Panc1 (cell line): ENCODE measurements at regions not wholly inside any gene's neighbourhood (a gene's known extent, or its start where the extent isn't known, plus 50 kb on each side); places are given as distances from the start of the nearest gene placed in this dataset.

Source experiments
- ATAC-seq: fragments of 200-7000 bp; cut with Tn5 transposase; 2 replicates; pipeline ENCODE4 v1.9.1; 2020; ENCODE audit warnings: mild to moderate bottlenecking, moderate library complexity
- BruUV-seq: library from RNA; stranded (reverse); fragments of 400-500 nt; replicated peaks from 2 replicates; lab custom pipeline; 2021; lab: Mats Ljungman, UMichigan
- CTCF ChIA-PET: fragments of 300-600 bp; sonication (Branson Sonifier 250); formaldehyde crosslinking; loops from one replicate; lab custom pipeline; 2022; ENCODE audit warnings: antibody characterized with exemption; lab: Charles Lee
- POLR2A ChIA-PET: fragments of 300-600 bp; sonication (Branson Sonifier 250); formaldehyde crosslinking; loops from one replicate; lab custom pipeline; 2022; ENCODE audit warnings: antibody characterized with exemption; lab: Charles Lee
- DNase-seq: peaks from one replicate; pipeline ENCODE4 v3.0.0-alpha.2; 2010; ENCODE audit warnings: low read depth, low spot score
- H3K27ac ChIP-seq: 2 replicates; pipeline ENCODE4 v1.5.1; 2011; ENCODE audit warnings: mild to moderate bottlenecking, low read length, inconsistent platforms
- H3K27me3 ChIP-seq: fragments of 200-500 bp; sonication (Bioruptor generic); 2 replicates; pipeline ENCODE4 v1.6.0; 2014; ENCODE audit warnings: low read length, inconsistent platforms; ENCODE audit not compliant: control insufficient read depth, insufficient read depth
- H3K36me3 ChIP-seq: fragments of 200-500 bp; sonication (Bioruptor generic); 2 replicates; pipeline ENCODE4 v1.5.1; 2014; ENCODE audit warnings: inconsistent platforms, mild to moderate bottlenecking, low read length, moderate library complexity; ENCODE audit not compliant: control insufficient read depth, insufficient read depth
- H3K4me1 ChIP-seq: 2 replicates; pipeline ENCODE4 v1.5.1; 2011; ENCODE audit warnings: inconsistent platforms, mild to moderate bottlenecking, low read length, moderate library complexity; ENCODE audit not compliant: control insufficient read depth, insufficient read depth
- H3K4me3 ChIP-seq, 2 experiments: 2 replicates each; pipeline ENCODE4 v1.5.1; 2011 to 2012; ENCODE audit warnings: low read depth in 2 of 2, low read length in 2 of 2, mild to moderate bottlenecking in 2 of 2, inconsistent platforms in 1 of 2, moderate library complexity in 1 of 2
- H3K9me3 ChIP-seq: fragments of 200-500 bp; sonication (Bioruptor generic); 2 replicates; pipeline ENCODE4 v1.5.1; 2014; ENCODE audit warnings: low read depth, mild to moderate bottlenecking, inconsistent platforms, low read length, moderate library complexity; ENCODE audit not compliant: control insufficient read depth, insufficient read depth
- CTCF ChIP-seq: fragments of 450-650 bp; IDR thresholded peaks from 2 replicates; pipeline ENCODE4 v1.5.1; 2017; ENCODE audit warnings: mild to moderate bottlenecking
- POLR2AphosphoS5 ChIP-seq: IDR thresholded peaks from 2 replicates; pipeline ENCODE4 v1.6.1; 2012; ENCODE audit warnings: mild to moderate bottlenecking, low read depth, low read length, moderate library complexity
- REST ChIP-seq, 2 experiments: IDR thresholded peaks; 2 replicates each; pipeline ENCODE4 v1.6.1; 2011 to 2012; ENCODE audit warnings: low read depth in 2 of 2, control low read depth in 1 of 2, low read length in 1 of 2, mild to moderate bottlenecking in 1 of 2, moderate library complexity in 1 of 2; ENCODE audit not compliant: insufficient read depth in 1 of 2
- SIN3A ChIP-seq: IDR thresholded peaks from 2 replicates; pipeline ENCODE4 v1.6.1; 2012; ENCODE audit warnings: low read depth, mild to moderate bottlenecking, low read length, moderate library complexity, borderline replicate concordance; ENCODE audit not compliant: insufficient read depth
- TCF7L2 ChIP-seq: IDR thresholded peaks from 2 replicates; pipeline ENCODE4 v1.6.1; 2011; ENCODE audit warnings: mild to moderate bottlenecking, low read depth, low read length, inconsistent platforms
- in situ Hi-C: cut with HindIII; loops from 2 replicates; pipeline ENCODE4 v1.10.0; 2016; ENCODE audit warnings: low sequenced_read_pairs, low pct_unique_long_range_greater_than_20kb
- intact Hi-C: fragments of 100-400 bp; cut with micrococcal nuclease; formaldehyde crosslinking; loops from one replicate; pipeline ENCODE4 v1.10.0; 2022; ENCODE audit not compliant: unreplicated experiment

- TF ChIP-seq TCF7L2 = no peak
- no peaks in the 10 kb centered on the region for H3K4me1 ChIP-seq
- no peaks in the 10 kb centered on the region; the same call in 1 of the 2 replicates for H3K27me3 ChIP-seq
- ATAC-seq (no peak), DNase-seq (no peak)
- no TSS peak for BruUV-seq
- no peaks in the 10 kb centered on the region for H3K36me3 ChIP-seq
- no peak overlapping the region for H3K4me3 ChIP-seq
- no peaks in the 10 kb centered on the region for H3K9me3 ChIP-seq
- in situ Hi-C loops (no loop called here), intact Hi-C loops (no loop called here)
- H3K27ac ChIP-seq = no peak overlapping the region
- CTCF ChIA-PET = no interaction called here
- POLR2A ChIA-PET = no interaction called here
Measured at GRCh38 chr3:139729300-139729699, 51.5 kb upstream of the NMNAT3 start.

- BruUV-seq = no TSS peak
- H3K4me1 ChIP-seq = no peaks in the 10 kb centered on the region
- intact Hi-C loops = no loop called here
- no peaks in the 10 kb centered on the region for H3K9me3 ChIP-seq
- no peak for ATAC-seq
- H3K36me3 ChIP-seq = no peaks in the 10 kb centered on the region
- DNase-seq = no peak
- H3K27ac ChIP-seq = no peak overlapping the region
- no peak overlapping the region for H3K4me3 ChIP-seq
- no peaks in the 10 kb centered on the region; the same call in 1 of the 2 replicates for H3K27me3 ChIP-seq
- no peak for TF ChIP-seq POLR2AphosphoS5
- TF ChIP-seq CTCF = no peak
- TF ChIP-seq TCF7L2 = no peak
- TF ChIP-seq REST (IDR thresholded peaks at IDR 0.05; ENCODE audit: insufficient read depth in 1 of 2, low read depth in 2 of 2, low read length in 1 of 2) = no peak
- TF ChIP-seq SIN3A = no peak
- ChIA-PET CTCF (no interaction called here), POLR2A (no interaction called here)
- in situ Hi-C loops = no loop called here
Measured at GRCh38 chr3:139728414-139728813, 50.6 kb upstream of the NMNAT3 start.
